Coronary artery (tissue), 2 donors: ENCODE measurements at regions not wholly inside any gene's neighbourhood (a gene's known extent, or its start where the extent isn't known, plus 50 kb on each side); places are given as distances from the start of the nearest gene placed in this dataset.

Experiments
- DNase-seq: peaks from one replicate; pipeline ENCODE4 v3.0.0-alpha.2; 2017; ENCODE audit warnings: low spot score
- H3K27ac ChIP-seq, 2 donors: fragments of 200-600 bp; sonication (generic); one replicate each; pipeline ENCODE4 v1.5.1; 2016 to 2019
- H3K4me3 ChIP-seq: fragments of 200-600 bp; sonication (generic); 2 replicates; pipeline ENCODE4 v1.5.1; 2016; ENCODE audit warnings: mild to moderate bottlenecking, moderate library complexity
- CTCF ChIP-seq: fragments of 200-600 bp; sonication (generic); IDR thresholded peaks from one replicate; pipeline ENCODE4 v1.5.1; 2019; ENCODE audit warnings: antibody characterized with exemption

GRCh38 chr11:119797736-119798135 lies 68.7 kb upstream of the NECTIN1 start:
- no peak for DNase-seq
- no peak overlapping the region for H3K4me3 ChIP-seq
- TF ChIP-seq CTCF = no peak
- no peak overlapping the region for H3K27ac ChIP-seq

DNA sequence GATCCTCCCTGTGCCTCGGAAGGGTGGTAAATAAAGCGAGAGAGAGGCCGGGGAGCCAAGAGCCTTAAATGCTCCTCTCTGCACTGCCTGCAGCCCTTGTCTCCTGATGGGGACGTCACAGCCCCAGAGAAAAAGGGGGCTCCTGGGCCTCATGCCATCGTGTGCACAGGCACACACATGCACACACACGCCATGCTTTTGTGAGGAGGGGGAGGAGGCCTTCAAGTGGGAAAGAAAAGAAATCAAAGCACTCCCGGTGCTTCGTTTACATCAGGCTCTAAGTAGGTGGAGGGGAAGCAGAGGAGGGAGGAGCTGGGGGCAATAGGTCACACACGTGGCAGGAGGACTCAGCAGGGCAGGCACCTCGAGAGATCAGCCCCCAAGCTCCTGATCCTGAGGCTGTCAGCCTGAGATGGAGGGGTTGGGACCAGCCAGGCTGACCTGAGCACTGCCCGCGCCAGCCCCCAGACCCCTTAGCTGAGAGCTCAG lies 68.2 kb upstream of the NECTIN1 start:
- DNase-seq = no peak
- no peak for TF ChIP-seq CTCF

GRCh38 chr11:119796363-119797060 lies 67.5 kb upstream of the NECTIN1 start:
- no peak overlapping the region for H3K4me3 ChIP-seq
- no peak for TF ChIP-seq CTCF
- DNase-seq = no peak
- no peak overlapping the region for H3K27ac ChIP-seq

More for the DNA sequence above, 68.2 kb upstream of the NECTIN1 start:
- Histone ChIP-seq H3K27ac (no peak overlapping the region), H3K4me3 (no peak overlapping the region)

DNA sequence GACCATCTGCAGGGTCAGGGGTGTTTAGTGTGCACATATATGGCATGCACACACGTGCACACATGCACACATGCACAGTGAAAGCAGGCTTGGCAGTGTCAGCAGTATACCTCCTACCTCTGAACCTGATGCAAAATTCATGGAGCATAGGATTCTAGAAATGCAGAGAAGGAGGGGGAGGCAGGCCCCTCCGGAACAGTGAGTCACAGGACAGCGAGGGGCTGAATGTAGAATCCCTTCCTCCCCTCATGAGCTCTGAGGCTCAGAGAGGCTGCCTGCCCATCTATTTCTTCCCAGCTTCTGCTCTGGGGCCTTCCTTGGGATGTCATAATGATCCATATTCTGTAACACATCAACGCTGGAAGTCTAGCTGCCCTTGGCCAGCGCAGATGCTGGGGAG lies 66.7 kb upstream of the NECTIN1 start:
- Histone ChIP-seq H3K4me3 (no peak overlapping the region), H3K27ac (no peak overlapping the region)
- no peak for DNase-seq
- TF ChIP-seq CTCF = no peak

- H3K4me3 ChIP-seq = no peak overlapping the region
- DNase-seq = no peak
- H3K27ac ChIP-seq = no peak overlapping the region
- no peak for TF ChIP-seq CTCF
These were observed 66.2 kb upstream of the NECTIN1 start for GRCh38 chr11:119795231-119795630.

DNA sequence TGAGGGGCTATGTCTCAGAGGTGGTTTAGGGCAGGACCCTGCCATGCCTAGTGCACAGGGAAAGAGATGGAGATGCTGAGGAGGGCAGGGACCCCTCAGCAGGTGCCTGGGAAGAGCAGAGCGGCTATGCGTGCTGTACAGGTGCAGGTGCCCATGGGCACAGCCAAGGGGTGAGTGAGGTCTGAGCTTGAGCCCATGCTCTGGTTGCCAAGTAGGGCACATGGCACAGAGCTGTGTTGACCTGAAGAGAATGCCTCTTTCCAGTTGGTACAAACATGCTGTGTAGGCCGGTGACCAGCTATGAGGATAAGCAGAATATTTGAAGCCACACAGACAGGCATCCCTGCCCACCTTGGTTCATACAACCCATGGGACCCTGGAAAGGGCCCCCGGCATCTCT lies 65.8 kb upstream of the NECTIN1 start:
- no peak for DNase-seq

More for the DNA sequence above, 65.8 kb upstream of the NECTIN1 start:
- TF ChIP-seq CTCF = no peak
- H3K27ac ChIP-seq = no peak overlapping the region
- H3K4me3 ChIP-seq = no peak overlapping the region
